IMR-90 (cell line): ENCODE measurements at regions not wholly inside any gene's neighbourhood (a gene's known extent, or its start where the extent isn't known, plus 50 kb on each side); places are given as distances from the start of the nearest gene placed in this dataset.

ENCODE experiments used
- ATAC-seq: fragments of 200-7000 bp; cut with Tn5 transposase; 2 replicates; pipeline ENCODE4 v1.9.1; 2020; ENCODE audit warnings: low read depth, mild to moderate bottlenecking, moderate library complexity
- BruUV-seq: library from RNA; stranded (reverse); fragments of 400-500 nt; replicated peaks from 2 replicates; lab custom pipeline; 2021; lab: Mats Ljungman, UMichigan
- CTCF ChIA-PET: fragments of 300-600 bp; formaldehyde crosslinking; extraction: SDS; loops from one replicate; lab custom pipeline; 2021; ENCODE audit warnings: antibody characterized with exemption; lab: Yijun Ruan, JAX
- POLR2A ChIA-PET: fragments of 300-600 bp; sonication (Branson Sonifier 250); formaldehyde crosslinking; loops from one replicate; lab custom pipeline; 2022; ENCODE audit warnings: antibody characterized with exemption; ENCODE audit not compliant: unreplicated experiment; lab: Charles Lee
- DNase-seq: peaks from one replicate; pipeline ENCODE4 v3.0.0; 2013
- H2AFZ ChIP-seq: replicated peaks from 2 replicates; pipeline ENCODE3; 2013; ENCODE audit warnings: low read length, mild to moderate bottlenecking; ENCODE audit not compliant: poor library complexity
- H2AK5ac ChIP-seq: 2 replicates; pipeline ENCODE4 v1.6.1; 2013; ENCODE audit warnings: low read depth, low read length, inconsistent platforms
- H2AK9ac ChIP-seq: replicated peaks from 2 replicates; pipeline ENCODE3; 2013; ENCODE audit warnings: mild to moderate bottlenecking, low read depth, low read length, moderate library complexity; ENCODE audit not compliant: poor library complexity
- H2BK120ac ChIP-seq: 2 replicates; pipeline ENCODE4 v1.6.1; 2013; ENCODE audit warnings: low read depth, low read length, inconsistent platforms
- H2BK15ac ChIP-seq: 3 replicates; pipeline ENCODE4 v1.6.1; 2013; ENCODE audit warnings: low read depth, low read length, inconsistent platforms
- H2BK20ac ChIP-seq: 2 replicates; pipeline ENCODE4 v1.6.1; 2013; ENCODE audit warnings: low read depth, mild to moderate bottlenecking, inconsistent platforms, low read length, moderate library complexity
- H2BK5ac ChIP-seq: 2 replicates; pipeline ENCODE4 v1.6.1; 2013; ENCODE audit warnings: mild to moderate bottlenecking, low read depth, low read length, inconsistent platforms; ENCODE audit not compliant: poor library complexity, severe bottlenecking
- H3K14ac ChIP-seq: replicated peaks from 2 replicates; pipeline ENCODE4 v1.6.1; 2013; ENCODE audit warnings: low read depth, low read length, inconsistent platforms
- H3K18ac ChIP-seq: 2 replicates; pipeline ENCODE4 v1.6.1; 2013; ENCODE audit warnings: low read depth, low read length, control low read depth
- H3K23ac ChIP-seq: 2 replicates; pipeline ENCODE4 v1.6.1; 2013; ENCODE audit warnings: low read depth, low read length, inconsistent platforms
- H3K27ac ChIP-seq: 2 replicates; pipeline ENCODE4 v1.5.1; 2013; ENCODE audit warnings: mild to moderate bottlenecking, control low read depth, low read length; ENCODE audit not compliant: insufficient read depth
- H3K27me3 ChIP-seq: 2 replicates; pipeline ENCODE4 v1.6.1; 2013; ENCODE audit warnings: low read length; ENCODE audit not compliant: control insufficient read depth, insufficient read depth
- H3K36me3 ChIP-seq: 2 replicates; pipeline ENCODE4 v1.6.1; 2013; ENCODE audit warnings: low read length, mixed read lengths; ENCODE audit not compliant: control insufficient read depth, insufficient read depth
- H3K4ac ChIP-seq: 2 replicates; pipeline ENCODE4 v1.6.1; 2013; ENCODE audit warnings: low read depth, low read length, inconsistent platforms
- H3K4me1 ChIP-seq: 2 replicates; pipeline ENCODE4 v1.6.1; 2013; ENCODE audit warnings: low read length, mixed read lengths; ENCODE audit not compliant: control insufficient read depth, insufficient read depth
- H3K4me2 ChIP-seq: 2 replicates; pipeline ENCODE4 v1.6.1; 2013; ENCODE audit warnings: low read depth, mild to moderate bottlenecking, control low read depth, low read length, moderate library complexity
- H3K4me3 ChIP-seq: 2 replicates; pipeline ENCODE4 v1.5.1; 2013; ENCODE audit warnings: low read depth, mild to moderate bottlenecking, control low read depth, low read length, moderate library complexity; ENCODE audit not compliant: insufficient read depth
- H3K56ac ChIP-seq: 2 replicates; pipeline ENCODE4 v1.6.1; 2013; ENCODE audit warnings: low read length, inconsistent platforms; ENCODE audit not compliant: insufficient read depth; ENCODE audit errors: extremely low read depth
- H3K79me1 ChIP-seq, 2 experiments: 2 replicates each; pipeline ENCODE4 v1.6.1; 2013; ENCODE audit warnings: low read length in 2 of 2, inconsistent platforms in 1 of 2, low read depth in 1 of 2
- H3K9ac ChIP-seq: 2 replicates; pipeline ENCODE4 v1.6.1; 2013; ENCODE audit warnings: low read depth, low read length, control low read depth
- H3K9me1 ChIP-seq: 2 replicates; pipeline ENCODE4 v1.6.1; 2013; ENCODE audit warnings: low read length, inconsistent platforms; ENCODE audit not compliant: insufficient read depth
- H3K9me3 ChIP-seq: 2 replicates; pipeline ENCODE4 v1.6.1; 2013; ENCODE audit warnings: low read length; ENCODE audit not compliant: control insufficient read depth, insufficient read depth
- H4K20me1 ChIP-seq: 2 replicates; pipeline ENCODE4 v1.6.1; 2013; ENCODE audit warnings: low read length, inconsistent platforms; ENCODE audit not compliant: insufficient read depth
- H4K5ac ChIP-seq: 2 replicates; pipeline ENCODE4 v1.6.1; 2013; ENCODE audit warnings: mild to moderate bottlenecking, low read depth, low read length, control low read depth
- H4K8ac ChIP-seq, 2 experiments: 2 replicates each; pipeline ENCODE4 v1.6.1; 2013; ENCODE audit warnings: low read depth in 2 of 2, low read length in 2 of 2, control low read depth in 1 of 2, inconsistent platforms in 1 of 2
- H4K91ac ChIP-seq: 2 replicates; pipeline ENCODE4 v1.6.1; 2013; ENCODE audit warnings: low read depth, low read length, inconsistent platforms; ENCODE audit not compliant: insufficient read depth
- CHD1 ChIP-seq: IDR thresholded peaks from 2 replicates; pipeline ENCODE4 v1.6.1; 2012; ENCODE audit warnings: low read depth, low read length, improper control_type of control experiment
- ELK1 ChIP-seq: fragments of 150-350 bp; IDR thresholded peaks from 2 replicates; pipeline ENCODE4 v1.6.1; 2016; ENCODE audit warnings: low read depth, mild to moderate bottlenecking, low read length, moderate library complexity, borderline replicate concordance
- FOS ChIP-seq: fragments of 150-350 bp; IDR thresholded peaks from 2 replicates; pipeline ENCODE4 v1.6.1; 2016; ENCODE audit warnings: low read depth, low read length
- MAFK ChIP-seq: IDR thresholded peaks from 2 replicates; pipeline ENCODE4 v1.6.1; 2012; ENCODE audit warnings: low read depth, low read length, improper control_type of control experiment
- MAZ ChIP-seq: IDR thresholded peaks from 2 replicates; pipeline ENCODE4 v1.6.1; 2012; ENCODE audit warnings: low read depth, mild to moderate bottlenecking, low read length, improper control_type of control experiment, moderate library complexity, borderline replicate concordance
- MXI1 ChIP-seq: IDR thresholded peaks from 2 replicates; pipeline ENCODE4 v1.6.1; 2012; ENCODE audit warnings: low read depth, mild to moderate bottlenecking, low read length, moderate library complexity, borderline replicate concordance
- NFE2L2 ChIP-seq: fragments of 150-350 bp; IDR thresholded peaks from 2 replicates; pipeline ENCODE4 v1.6.1; 2016; ENCODE audit warnings: low read depth, mild to moderate bottlenecking, low read length
- POLR2A ChIP-seq: IDR thresholded peaks from 2 replicates; pipeline ENCODE4 v1.6.1; 2012; ENCODE audit warnings: mild to moderate bottlenecking, low read depth, low read length
- RAD21 ChIP-seq: IDR thresholded peaks from 2 replicates; pipeline ENCODE4 v1.6.1; 2012; ENCODE audit warnings: low read length, improper control_type of control experiment
- RFX5 ChIP-seq: IDR thresholded peaks from 2 replicates; pipeline ENCODE4 v1.8.0; 2012; ENCODE audit warnings: low read depth, mild to moderate bottlenecking, low read length, moderate library complexity
- WGBS, 2 experiments: methylation state at CpG; one replicate each; pipeline versions ENCODE4 v1.1.5 to v1.1.7; 2013; ENCODE audit warnings: missing lambda C conversion rate in 2 of 2; ENCODE audit not compliant: insufficient read length in 1 of 2; ENCODE audit errors: extremely low coverage in 2 of 2; 5-methylcytosine and 5-hydroxymethylcytosine counted together
- dilution Hi-C: fragments of 300-500 bp; cut with HindIII; formaldehyde crosslinking; loops from one replicate; pipeline ENCODE4 v1.14.3; 2018; ENCODE audit warnings: low sequenced_read_pairs; ENCODE audit not compliant: unreplicated experiment
- in situ Hi-C: fragments of 300-500 bp; cut with MboI; formaldehyde crosslinking; loops from 3 replicates; pipeline ENCODE4 v1.14.3; 2019; ENCODE audit warnings: low sequenced_read_pairs, inconsistent platforms, mixed read lengths
- intact Hi-C: fragments of 100-400 bp; cut with micrococcal nuclease; formaldehyde crosslinking; loops from 2 replicates; pipeline ENCODE4 v1.10.0; 2022
- TF ChIP-seq, protein P1 (sequence below): conservative IDR thresholded peaks from 2 replicates; pipeline ENCODE4 v1.5.1; 2012; ENCODE audit warnings: mild to moderate bottlenecking, low read depth, low read length, improper control_type of control experiment
- TF ChIP-seq, protein P2 (sequence below): fragments of 150-350 bp; IDR thresholded peaks from 2 replicates; pipeline ENCODE4 v1.6.1; 2017; ENCODE audit warnings: mild to moderate bottlenecking, antibody characterized with exemption, low read length, low read depth

DNA sequence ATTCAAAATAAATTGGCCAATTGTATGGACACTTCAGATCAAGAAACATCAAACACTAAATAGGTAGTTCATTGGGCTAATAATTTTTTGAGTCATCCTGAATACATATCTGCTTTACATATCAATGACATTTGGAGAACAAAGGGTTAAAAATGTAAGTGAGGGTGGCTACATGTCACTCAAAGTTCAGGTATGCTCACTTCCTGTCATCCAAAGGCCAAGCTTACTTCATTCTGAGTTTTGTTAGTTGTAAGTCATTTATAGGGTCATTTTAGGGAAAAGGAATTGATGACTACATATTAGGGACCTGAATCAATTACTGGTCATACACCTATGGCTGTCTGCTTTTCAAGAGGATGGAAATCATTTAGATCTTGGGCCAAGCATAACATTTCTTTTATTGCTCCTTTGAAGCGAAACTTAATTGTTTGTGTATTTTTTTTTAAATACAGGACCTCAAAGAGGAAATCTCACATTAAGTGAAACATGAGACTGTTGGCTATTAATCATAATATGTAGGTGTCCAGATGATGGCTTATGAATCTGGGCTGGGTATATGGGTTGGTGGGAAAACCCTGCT lies 119.2 kb upstream of the LEF1 start:
- ChIA-PET POLR2A (no interaction called here), CTCF (interaction anchor here (0.8 kb wide), 1 partner anchor 10 kb away, joined by 3 read pairs; no protein-coding TSS in a partner anchor)
- Histone ChIP-seq H3K4me1 (no peaks in the 10 kb centered on the region), H3K18ac (no peak overlapping the region), H3K4me3 (no peak overlapping the region), H3K56ac (no peak overlapping the region), H3K23ac (no peak overlapping the region), H4K5ac (no peak overlapping the region), H3K27me3 (peaks cover 7% of the 10 kb centered on the region), H2BK15ac (no peak overlapping the region), H4K91ac (no peak overlapping the region), H2AK5ac (no peak overlapping the region), H3K9me1 (no peaks in the 10 kb centered on the region; the same call in 1 of the 2 replicates), H4K20me1 (no peaks in the 10 kb centered on the region), H3K36me3 (no peaks in the 10 kb centered on the region), H3K27ac (no peak overlapping the region), H4K8ac (no peak overlapping the region), H2AFZ (no peak overlapping the region), H3K9ac (no peak overlapping the region), H2BK120ac (no peak overlapping the region), H2BK20ac (no peak overlapping the region), H3K9me3 (no peaks in the 10 kb centered on the region), H3K4me2 (no peak overlapping the region), H3K79me1 (no peaks in the 10 kb centered on the region), H3K14ac (no peak overlapping the region), H2BK5ac (no peak overlapping the region), H2AK9ac (no peak overlapping the region), H3K4ac (no peak overlapping the region)
- no CpG with 5 or more reads among the region's 1 CpG for whole genome bisulfite sequencing, 2 experiments
- no peak for DNase-seq
- intact Hi-C loops (no loop called here), in situ Hi-C loops (no loop called here), dilution Hi-C loops (no loop called here)
- ATAC-seq = no peak
- no peak for TF ChIP-seq POLR2A
- TF ChIP-seq NFE2L2 = no peak
- TF ChIP-seq FOS = no peak
- no peak for TF ChIP-seq RFX5
- TF ChIP-seq ELK1 = no peak
- no peak for TF ChIP-seq MAFK
- TF ChIP-seq, protein P1, sequence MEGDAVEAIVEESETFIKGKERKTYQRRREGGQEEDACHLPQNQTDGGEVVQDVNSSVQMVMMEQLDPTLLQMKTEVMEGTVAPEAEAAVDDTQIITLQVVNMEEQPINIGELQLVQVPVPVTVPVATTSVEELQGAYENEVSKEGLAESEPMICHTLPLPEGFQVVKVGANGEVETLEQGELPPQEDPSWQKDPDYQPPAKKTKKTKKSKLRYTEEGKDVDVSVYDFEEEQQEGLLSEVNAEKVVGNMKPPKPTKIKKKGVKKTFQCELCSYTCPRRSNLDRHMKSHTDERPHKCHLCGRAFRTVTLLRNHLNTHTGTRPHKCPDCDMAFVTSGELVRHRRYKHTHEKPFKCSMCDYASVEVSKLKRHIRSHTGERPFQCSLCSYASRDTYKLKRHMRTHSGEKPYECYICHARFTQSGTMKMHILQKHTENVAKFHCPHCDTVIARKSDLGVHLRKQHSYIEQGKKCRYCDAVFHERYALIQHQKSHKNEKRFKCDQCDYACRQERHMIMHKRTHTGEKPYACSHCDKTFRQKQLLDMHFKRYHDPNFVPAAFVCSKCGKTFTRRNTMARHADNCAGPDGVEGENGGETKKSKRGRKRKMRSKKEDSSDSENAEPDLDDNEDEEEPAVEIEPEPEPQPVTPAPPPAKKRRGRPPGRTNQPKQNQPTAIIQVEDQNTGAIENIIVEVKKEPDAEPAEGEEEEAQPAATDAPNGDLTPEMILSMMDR = no peak
- TF ChIP-seq, protein P2, sequence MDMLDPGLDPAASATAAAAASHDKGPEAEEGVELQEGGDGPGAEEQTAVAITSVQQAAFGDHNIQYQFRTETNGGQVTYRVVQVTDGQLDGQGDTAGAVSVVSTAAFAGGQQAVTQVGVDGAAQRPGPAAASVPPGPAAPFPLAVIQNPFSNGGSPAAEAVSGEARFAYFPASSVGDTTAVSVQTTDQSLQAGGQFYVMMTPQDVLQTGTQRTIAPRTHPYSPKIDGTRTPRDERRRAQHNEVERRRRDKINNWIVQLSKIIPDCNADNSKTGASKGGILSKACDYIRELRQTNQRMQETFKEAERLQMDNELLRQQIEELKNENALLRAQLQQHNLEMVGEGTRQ = no peak
- no peak for TF ChIP-seq MAZ
- TF ChIP-seq MXI1 = no peak
- no peak for TF ChIP-seq RAD21
- TF ChIP-seq CHD1 = no peak
- BruUV-seq = no TSS peak
